HepG2 (cell line): ENCODE measurements at regions not wholly inside any gene's neighbourhood (a gene's known extent, or its start where the extent isn't known, plus 50 kb on each side); places are given as distances from the start of the nearest gene placed in this dataset.

Experiments
- AHR ChIP-seq: IDR thresholded peaks from 2 replicates; pipeline ENCODE4 v1.6.1; 2018; ENCODE audit warnings: missing genetic modification reagents, missing compliant biosample characterization
- BORCS8-MEF2B ChIP-seq: sonication (generic); formaldehyde crosslinking; IDR thresholded peaks from 2 replicates; pipeline ENCODE4 v1.8.0; 2022; ENCODE audit warnings: mild to moderate bottlenecking, missing genetic modification reagents
- GLI4 ChIP-seq: sonication (generic); formaldehyde crosslinking; IDR thresholded peaks from 2 replicates; pipeline ENCODE4 v1.5.1; 2020; ENCODE audit warnings: missing genetic modification reagents, mild to moderate bottlenecking, moderate library complexity, borderline replicate concordance
- HDAC2 ChIP-seq: sonication (generic); formaldehyde crosslinking; IDR thresholded peaks from 2 replicates; pipeline ENCODE4 v1.4.0; 2020; ENCODE audit warnings: missing genetic modification reagents
- NFE2 ChIP-seq: sonication (generic); formaldehyde crosslinking; IDR thresholded peaks from 2 replicates; pipeline ENCODE4 v1.4.0; 2020; ENCODE audit warnings: missing genetic modification reagents
- TBL1XR1 ChIP-seq: fragments of 150-350 bp; IDR thresholded peaks from 2 replicates; pipeline ENCODE4 v1.6.1; 2014; ENCODE audit warnings: borderline replicate concordance, low read length; ENCODE audit not compliant: partially characterized antibody
- XBP1 ChIP-seq: sonication (generic); formaldehyde crosslinking; IDR thresholded peaks from 2 replicates; pipeline ENCODE4 v1.5.0; 2020; ENCODE audit warnings: missing genetic modification reagents
- TF ChIP-seq, protein P1 (sequence below): sonication (generic); formaldehyde crosslinking; IDR thresholded peaks from 2 replicates; pipeline ENCODE4 v1.4.0; 2020; ENCODE audit warnings: missing genetic modification reagents, borderline replicate concordance
- TF ChIP-seq, protein P2 (sequence below): sonication (generic); formaldehyde crosslinking; IDR thresholded peaks from 2 replicates; pipeline ENCODE4 v1.8.1; 2023; ENCODE audit warnings: mild to moderate bottlenecking, missing genetic modification reagents
- TF ChIP-seq, protein P3 (sequence below): sonication (generic); formaldehyde crosslinking; IDR thresholded peaks from 2 replicates; pipeline ENCODE4 v1.5.1; 2020; ENCODE audit warnings: missing genetic modification reagents, mild to moderate bottlenecking, borderline replicate concordance
- TF ChIP-seq, protein P4 (sequence below): sonication (generic); formaldehyde crosslinking; IDR thresholded peaks from 2 replicates; pipeline ENCODE4; 2020; ENCODE audit warnings: missing genetic modification reagents, mild to moderate bottlenecking, borderline replicate concordance
- TF ChIP-seq, protein P5 (sequence below): fragments of 450-650 bp; IDR thresholded peaks from 2 replicates; pipeline ENCODE4 v1.6.1; 2016
- TF ChIP-seq, protein P6 (sequence below): sonication (generic); formaldehyde crosslinking; conservative IDR thresholded peaks from 2 replicates; pipeline ENCODE4 v1.4.0; 2020; ENCODE audit warnings: missing genetic modification reagents

DNA sequence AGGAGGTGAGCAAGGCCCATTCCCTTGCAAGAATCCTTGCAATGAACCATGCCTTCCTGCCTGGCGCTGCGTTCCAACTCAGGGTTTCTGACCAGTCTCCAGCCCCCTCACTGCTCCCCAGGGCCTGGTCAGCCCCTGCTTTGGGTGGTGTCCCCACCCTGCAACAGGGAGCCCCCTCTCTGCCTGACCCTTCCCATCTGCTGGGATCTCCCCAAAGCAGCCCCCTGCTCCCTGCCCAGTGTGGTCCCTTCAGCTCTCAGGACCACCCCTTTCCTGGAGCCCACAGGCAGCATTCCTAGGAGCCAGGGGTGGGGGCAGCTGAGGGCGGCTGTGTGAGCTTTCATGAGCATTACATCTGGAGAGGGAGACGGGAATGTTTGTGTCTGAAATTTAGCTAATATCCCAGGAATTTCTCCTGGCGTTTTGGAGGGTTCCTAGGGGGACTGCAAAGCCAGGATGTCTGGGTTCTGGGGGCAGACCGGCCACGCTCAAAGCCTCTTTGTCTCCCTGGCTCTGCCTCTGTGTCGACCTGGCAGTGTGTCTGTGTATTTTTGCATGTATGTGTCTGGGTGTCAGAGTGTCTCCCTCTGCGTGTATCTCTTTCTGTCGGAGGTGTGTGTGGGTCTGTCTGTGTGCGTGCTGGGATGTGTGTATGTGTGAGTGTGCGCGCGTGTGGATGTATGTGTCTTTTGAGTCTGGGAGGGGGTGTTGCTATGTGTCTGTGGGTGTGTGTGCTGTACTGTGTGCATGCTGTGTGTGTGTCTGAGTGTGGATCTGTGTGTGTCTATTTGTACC is 300.5 kb upstream of the ZMIZ1 start (continued):
- TF ChIP-seq XBP1 (CRISPR knock-in tag): no peak
- TF ChIP-seq, protein P1, sequence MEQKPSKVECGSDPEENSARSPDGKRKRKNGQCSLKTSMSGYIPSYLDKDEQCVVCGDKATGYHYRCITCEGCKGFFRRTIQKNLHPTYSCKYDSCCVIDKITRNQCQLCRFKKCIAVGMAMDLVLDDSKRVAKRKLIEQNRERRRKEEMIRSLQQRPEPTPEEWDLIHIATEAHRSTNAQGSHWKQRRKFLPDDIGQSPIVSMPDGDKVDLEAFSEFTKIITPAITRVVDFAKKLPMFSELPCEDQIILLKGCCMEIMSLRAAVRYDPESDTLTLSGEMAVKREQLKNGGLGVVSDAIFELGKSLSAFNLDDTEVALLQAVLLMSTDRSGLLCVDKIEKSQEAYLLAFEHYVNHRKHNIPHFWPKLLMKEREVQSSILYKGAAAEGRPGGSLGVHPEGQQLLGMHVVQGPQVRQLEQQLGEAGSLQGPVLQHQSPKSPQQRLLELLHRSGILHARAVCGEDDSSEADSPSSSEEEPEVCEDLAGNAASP (CRISPR knock-in tag): no peak
- no peak for TF ChIP-seq BORCS8-MEF2B (CRISPR knock-in tag)
- TF ChIP-seq, protein P2, sequence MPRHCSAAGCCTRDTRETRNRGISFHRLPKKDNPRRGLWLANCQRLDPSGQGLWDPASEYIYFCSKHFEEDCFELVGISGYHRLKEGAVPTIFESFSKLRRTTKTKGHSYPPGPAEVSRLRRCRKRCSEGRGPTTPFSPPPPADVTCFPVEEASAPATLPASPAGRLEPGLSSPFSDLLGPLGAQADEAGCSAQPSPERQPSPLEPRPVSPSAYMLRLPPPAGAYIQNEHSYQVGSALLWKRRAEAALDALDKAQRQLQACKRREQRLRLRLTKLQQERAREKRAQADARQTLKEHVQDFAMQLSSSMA (CRISPR knock-in tag): no peak
- TF ChIP-seq, protein P3, sequence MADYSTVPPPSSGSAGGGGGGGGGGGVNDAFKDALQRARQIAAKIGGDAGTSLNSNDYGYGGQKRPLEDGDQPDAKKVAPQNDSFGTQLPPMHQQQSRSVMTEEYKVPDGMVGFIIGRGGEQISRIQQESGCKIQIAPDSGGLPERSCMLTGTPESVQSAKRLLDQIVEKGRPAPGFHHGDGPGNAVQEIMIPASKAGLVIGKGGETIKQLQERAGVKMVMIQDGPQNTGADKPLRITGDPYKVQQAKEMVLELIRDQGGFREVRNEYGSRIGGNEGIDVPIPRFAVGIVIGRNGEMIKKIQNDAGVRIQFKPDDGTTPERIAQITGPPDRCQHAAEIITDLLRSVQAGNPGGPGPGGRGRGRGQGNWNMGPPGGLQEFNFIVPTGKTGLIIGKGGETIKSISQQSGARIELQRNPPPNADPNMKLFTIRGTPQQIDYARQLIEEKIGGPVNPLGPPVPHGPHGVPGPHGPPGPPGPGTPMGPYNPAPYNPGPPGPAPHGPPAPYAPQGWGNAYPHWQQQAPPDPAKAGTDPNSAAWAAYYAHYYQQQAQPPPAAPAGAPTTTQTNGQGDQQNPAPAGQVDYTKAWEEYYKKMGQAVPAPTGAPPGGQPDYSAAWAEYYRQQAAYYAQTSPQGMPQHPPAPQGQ (CRISPR knock-in tag): no peak
- TF ChIP-seq, protein P4, sequence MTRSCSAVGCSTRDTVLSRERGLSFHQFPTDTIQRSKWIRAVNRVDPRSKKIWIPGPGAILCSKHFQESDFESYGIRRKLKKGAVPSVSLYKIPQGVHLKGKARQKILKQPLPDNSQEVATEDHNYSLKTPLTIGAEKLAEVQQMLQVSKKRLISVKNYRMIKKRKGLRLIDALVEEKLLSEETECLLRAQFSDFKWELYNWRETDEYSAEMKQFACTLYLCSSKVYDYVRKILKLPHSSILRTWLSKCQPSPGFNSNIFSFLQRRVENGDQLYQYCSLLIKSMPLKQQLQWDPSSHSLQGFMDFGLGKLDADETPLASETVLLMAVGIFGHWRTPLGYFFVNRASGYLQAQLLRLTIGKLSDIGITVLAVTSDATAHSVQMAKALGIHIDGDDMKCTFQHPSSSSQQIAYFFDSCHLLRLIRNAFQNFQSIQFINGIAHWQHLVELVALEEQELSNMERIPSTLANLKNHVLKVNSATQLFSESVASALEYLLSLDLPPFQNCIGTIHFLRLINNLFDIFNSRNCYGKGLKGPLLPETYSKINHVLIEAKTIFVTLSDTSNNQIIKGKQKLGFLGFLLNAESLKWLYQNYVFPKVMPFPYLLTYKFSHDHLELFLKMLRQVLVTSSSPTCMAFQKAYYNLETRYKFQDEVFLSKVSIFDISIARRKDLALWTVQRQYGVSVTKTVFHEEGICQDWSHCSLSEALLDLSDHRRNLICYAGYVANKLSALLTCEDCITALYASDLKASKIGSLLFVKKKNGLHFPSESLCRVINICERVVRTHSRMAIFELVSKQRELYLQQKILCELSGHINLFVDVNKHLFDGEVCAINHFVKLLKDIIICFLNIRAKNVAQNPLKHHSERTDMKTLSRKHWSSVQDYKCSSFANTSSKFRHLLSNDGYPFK: no peak
- TF ChIP-seq, protein P5, sequence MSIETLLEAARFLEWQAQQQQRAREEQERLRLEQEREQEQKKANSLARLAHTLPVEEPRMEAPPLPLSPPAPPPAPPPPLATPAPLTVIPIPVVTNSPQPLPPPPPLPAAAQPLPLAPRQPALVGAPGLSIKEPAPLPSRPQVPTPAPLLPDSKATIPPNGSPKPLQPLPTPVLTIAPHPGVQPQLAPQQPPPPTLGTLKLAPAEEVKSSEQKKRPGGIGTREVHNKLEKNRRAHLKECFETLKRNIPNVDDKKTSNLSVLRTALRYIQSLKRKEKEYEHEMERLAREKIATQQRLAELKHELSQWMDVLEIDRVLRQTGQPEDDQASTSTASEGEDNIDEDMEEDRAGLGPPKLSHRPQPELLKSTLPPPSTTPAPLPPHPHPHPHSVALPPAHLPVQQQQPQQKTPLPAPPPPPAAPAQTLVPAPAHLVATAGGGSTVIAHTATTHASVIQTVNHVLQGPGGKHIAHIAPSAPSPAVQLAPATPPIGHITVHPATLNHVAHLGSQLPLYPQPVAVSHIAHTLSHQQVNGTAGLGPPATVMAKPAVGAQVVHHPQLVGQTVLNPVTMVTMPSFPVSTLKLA: no peak
- no peak for TF ChIP-seq TBL1XR1
- no peak for TF ChIP-seq AHR
- no peak for TF ChIP-seq GLI4
- TF ChIP-seq NFE2 (CRISPR knock-in tag): no peak
- TF ChIP-seq HDAC2 (CRISPR knock-in tag): no peak
- TF ChIP-seq, protein P6, sequence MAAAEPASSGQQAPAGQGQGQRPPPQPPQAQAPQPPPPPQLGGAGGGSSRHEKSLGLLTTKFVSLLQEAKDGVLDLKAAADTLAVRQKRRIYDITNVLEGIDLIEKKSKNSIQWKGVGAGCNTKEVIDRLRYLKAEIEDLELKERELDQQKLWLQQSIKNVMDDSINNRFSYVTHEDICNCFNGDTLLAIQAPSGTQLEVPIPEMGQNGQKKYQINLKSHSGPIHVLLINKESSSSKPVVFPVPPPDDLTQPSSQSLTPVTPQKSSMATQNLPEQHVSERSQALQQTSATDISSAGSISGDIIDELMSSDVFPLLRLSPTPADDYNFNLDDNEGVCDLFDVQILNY: no peak
